ENCODE measurements at regions not wholly inside any gene's neighbourhood (a gene's known extent, or its start where the extent isn't known, plus 50 kb on each side); places are given as distances from the start of the nearest gene placed in this dataset.
A peak's percentile ranks its signal among the peaks of the same experiment; 100 is the strongest.

DNA sequence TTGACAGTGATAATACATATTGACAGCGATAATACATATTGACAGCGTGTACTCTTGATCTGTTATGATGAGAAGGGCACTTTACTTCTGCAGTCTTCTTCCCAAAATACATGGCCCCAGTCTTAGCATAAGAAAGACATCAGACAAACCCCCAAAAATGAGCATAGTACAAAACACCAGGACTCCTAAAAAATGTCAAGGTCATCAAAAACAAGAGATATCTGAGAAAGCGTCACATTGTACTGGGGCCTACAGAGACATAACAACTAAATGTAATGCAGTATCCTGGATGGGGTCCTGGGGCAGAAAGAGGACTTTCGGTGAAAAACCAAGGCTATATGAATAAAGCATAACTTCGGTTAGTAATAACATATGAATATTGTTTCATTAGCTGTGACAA is 731.5 kb upstream of the SGCG start:
- Histone ChIP-seq H2BK20ac (ENCODE audit: low read depth, low read length) (no peak overlapping the region), H3K36me3 (ENCODE audit: control insufficient read depth, insufficient read depth, low read length) (no peaks in the 10 kb centered on the region), H4K20me1 (ENCODE audit: insufficient read depth, low read length) (no peaks in the 10 kb centered on the region), H2AFZ (replicated peaks; ENCODE audit: low read length, poor library complexity) (no peak overlapping the region), H4K91ac (ENCODE audit: insufficient read depth, low read depth, low read length) (no peak overlapping the region), H2BK5ac (ENCODE audit: low read depth, low read length, poor library complexity, severe bottlenecking) (no peak overlapping the region), H2AK9ac (replicated peaks; ENCODE audit: low read depth, low read length, poor library complexity) (no peak overlapping the region), H3K27me3 (ENCODE audit: control insufficient read depth, insufficient read depth, low read length) (no peaks in the 10 kb centered on the region), H3K23ac (ENCODE audit: low read depth, low read length) (no peak overlapping the region), H4K5ac (ENCODE audit: low read depth, low read length) (no peak overlapping the region), H3K9me3 (ENCODE audit: control insufficient read depth, insufficient read depth, low read length) (0 out of 2 replicates have a peak, but pooled peaks cover 5% of the 10 kb centered on the region), H3K18ac (ENCODE audit: low read depth, low read length) (no peak overlapping the region), H3K14ac (replicated peaks; ENCODE audit: low read depth, low read length) (no peak overlapping the region), H3K27ac (ENCODE audit: insufficient read depth, low read length) (no peak overlapping the region), H3K4me2 (ENCODE audit: low read depth, low read length) (no peak overlapping the region), H3K9me1 (ENCODE audit: insufficient read depth, low read length) (no peaks in the 10 kb centered on the region), H3K56ac (ENCODE audit: extremely low read depth, insufficient read depth, low read length) (no peak overlapping the region), H4K8ac (ENCODE audit: low read depth in 2 of 2, low read length in 2 of 2) (no peak overlapping the region), H2AK5ac (ENCODE audit: low read depth, low read length) (no peak overlapping the region), H3K4me1 (ENCODE audit: control insufficient read depth, insufficient read depth, low read length) (no peaks in the 10 kb centered on the region), H3K9ac (ENCODE audit: low read depth, low read length) (no peak overlapping the region), H2BK120ac (ENCODE audit: low read depth, low read length) (no peak overlapping the region), H3K79me1 (ENCODE audit: low read depth in 1 of 2, low read length in 2 of 2) (no peaks in the 10 kb centered on the region), H3K4me3 (ENCODE audit: insufficient read depth, low read depth, low read length) (no peak overlapping the region), H2BK15ac (ENCODE audit: low read depth, low read length) (no peak overlapping the region), H3K4ac (ENCODE audit: low read depth, low read length) (no peak overlapping the region)
- no peak for DNase-seq
- TF ChIP-seq BHLHE40 (IDR thresholded peaks at IDR 0.05; ENCODE audit: low read depth, low read length) (no peak), MAFK (IDR thresholded peaks at IDR 0.05; ENCODE audit: low read depth, low read length) (peak; percentile 66)
- CTCF ChIA-PET, result no interaction called here
- ATAC-seq (ENCODE audit: low read depth), result no peak
- POLR2A ChIA-PET (ENCODE audit: unreplicated experiment), result no interaction called here
- dilution Hi-C loops (cut with HindIII; ENCODE audit: low sequenced_read_pairs, unreplicated experiment), result no loop called here
- intact Hi-C loops (cut with micrococcal nuclease), result no loop called here
- WGBS, 2 experiments (ENCODE audit: extremely low coverage in 2 of 2, insufficient read length in 1 of 2), result no CpG with 5 or more reads among the region's 5 CpGs
- in situ Hi-C loops (cut with MboI; ENCODE audit: low sequenced_read_pairs), result no loop called here
- BruUV-seq (replicated peaks), result no TSS peak
